Frontal cortex (tissue), 3 donors: ENCODE measurements at regions not wholly inside any gene's neighbourhood (a gene's known extent, or its start where the extent isn't known, plus 50 kb on each side); places are given as distances from the start of the nearest gene placed in this dataset.
"Not testable (repeated sequence)": the region's sequence is repeated elsewhere in the genome, so short reads cannot be mapped to it uniquely, and the experiment has no call there.

Experiments used
- DNase-seq, 2 donors: peaks; one replicate each; pipeline ENCODE4 v3.0.0; 2012; ENCODE audit warnings: low spot score in 2 of 2
- FAIRE-seq: peaks from 2 replicates; lab custom pipeline; 2012; peaks lifted over from hg19 to GRCh38; lab: Jason Lieb, UNC
- donor health status: control.
- donor health status: control.
- donor health status: control.

DNA sequence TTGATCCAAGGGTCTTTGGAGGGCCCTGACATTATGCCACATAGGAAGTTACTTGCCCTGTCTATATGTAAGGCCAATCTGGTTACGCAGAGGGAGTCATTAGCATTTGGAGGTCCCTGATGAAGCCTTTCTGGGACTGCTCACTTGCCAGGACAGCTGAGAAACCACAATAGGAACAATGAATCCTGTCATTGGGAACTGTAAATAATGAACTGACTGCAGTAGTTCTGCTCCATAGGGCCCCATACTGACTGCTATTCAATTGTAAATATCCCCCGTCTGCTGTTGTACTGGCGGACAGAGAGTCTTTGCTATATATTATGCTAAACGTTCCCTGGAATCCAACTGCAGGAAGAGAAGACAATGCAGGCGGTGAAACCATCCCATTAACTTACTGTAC lies 149.4 kb upstream of the DCC start:
- DNase-seq (no peak), FAIRE-seq (no peak)

DNA sequence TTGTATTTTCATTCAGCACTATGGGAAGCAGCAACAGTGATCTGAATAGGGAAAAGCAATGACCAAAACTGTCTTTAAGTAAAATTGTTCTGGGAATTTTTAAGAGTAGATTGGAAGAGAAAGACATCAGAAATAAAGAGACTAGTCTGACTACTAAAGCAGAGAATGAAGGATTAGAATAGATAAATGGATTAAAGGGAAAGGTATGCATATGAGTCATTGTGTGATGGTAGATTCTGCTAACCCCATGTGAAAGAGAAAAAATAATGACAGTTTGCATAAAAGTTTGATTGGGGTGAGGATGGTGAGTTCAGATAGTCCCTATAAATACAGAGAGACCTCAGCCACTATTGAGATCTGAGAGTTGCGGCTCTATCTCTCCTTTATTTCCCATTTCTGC lies 139.6 kb upstream of the DCC start:
- no peak for DNase-seq
- FAIRE-seq: no peak

- FAIRE-seq (no peak), DNase-seq (no peak)
Observed at GRCh38 chr18:52200921-52201663, 138.9 kb upstream of the DCC start.

DNA sequence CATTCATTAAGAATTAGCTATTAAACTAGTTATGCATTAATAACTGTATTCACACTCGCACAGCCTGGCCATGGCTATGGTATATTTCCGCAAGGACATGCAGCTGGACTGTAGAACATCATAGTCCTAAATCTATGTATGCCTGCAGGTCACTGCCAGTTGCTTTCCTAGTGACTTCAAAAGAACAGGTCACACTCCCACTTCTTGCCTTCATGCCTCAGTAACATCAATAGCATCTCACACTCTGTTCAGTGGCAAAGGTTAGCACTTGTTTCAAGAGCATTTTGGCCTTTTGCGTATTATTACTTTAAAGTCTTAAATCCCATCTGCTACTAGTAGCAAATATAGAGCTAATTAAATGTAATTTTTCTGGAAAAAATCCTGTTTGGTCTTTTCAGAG lies 131.4 kb upstream of the DCC start:
- FAIRE-seq: no peak
- DNase-seq: no peak

DNA sequence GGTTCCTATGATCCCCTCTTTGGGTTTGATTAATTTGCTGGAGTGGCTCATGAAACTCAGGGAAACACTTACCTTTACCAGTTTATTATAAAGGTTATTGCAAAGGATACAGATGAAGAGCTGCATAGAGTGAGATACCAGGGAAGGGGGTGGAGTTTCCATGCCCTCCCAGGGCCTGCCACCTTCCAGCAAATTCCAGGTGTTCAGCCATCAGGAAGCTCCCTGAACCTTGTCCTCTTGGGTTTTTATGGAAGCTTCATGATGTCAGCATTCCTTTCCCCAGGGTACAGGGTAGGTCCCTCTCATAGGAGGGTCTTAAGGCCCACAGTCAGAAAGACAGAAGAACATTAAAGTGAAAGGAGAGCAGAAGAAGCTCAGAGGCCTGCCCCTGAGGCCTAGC lies 123.9 kb upstream of the DCC start:
- DNase-seq: no peak
- no peak for FAIRE-seq

GRCh38 chr18:52216666-52217065 lies 123.3 kb upstream of the DCC start:
- no peak for DNase-seq
- no peak for FAIRE-seq

DNA sequence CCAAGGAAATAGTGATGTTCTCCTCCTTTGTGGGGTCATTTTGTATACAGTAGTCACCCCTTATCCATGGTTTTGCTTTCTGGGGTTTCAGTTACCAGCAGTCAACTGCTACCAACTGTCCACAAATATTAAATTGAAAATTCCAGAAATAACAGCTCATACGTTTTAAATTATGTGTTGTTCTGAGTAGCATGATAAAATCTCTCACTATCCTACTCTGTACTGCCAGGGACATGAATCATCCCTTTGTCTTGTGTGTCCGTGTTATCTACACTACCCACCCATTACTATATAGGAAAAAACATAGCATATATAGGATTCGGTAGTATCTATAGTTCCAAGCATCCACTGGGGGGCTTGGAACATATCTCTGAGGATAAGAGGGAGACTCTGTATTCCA lies 120.9 kb upstream of the DCC start:
- FAIRE-seq: no peak
- no peak for DNase-seq

GRCh38 chr18:52220062-52220591 lies 119.9 kb upstream of the DCC start:
- DNase-seq: no peak
- FAIRE-seq: no peak

DNA sequence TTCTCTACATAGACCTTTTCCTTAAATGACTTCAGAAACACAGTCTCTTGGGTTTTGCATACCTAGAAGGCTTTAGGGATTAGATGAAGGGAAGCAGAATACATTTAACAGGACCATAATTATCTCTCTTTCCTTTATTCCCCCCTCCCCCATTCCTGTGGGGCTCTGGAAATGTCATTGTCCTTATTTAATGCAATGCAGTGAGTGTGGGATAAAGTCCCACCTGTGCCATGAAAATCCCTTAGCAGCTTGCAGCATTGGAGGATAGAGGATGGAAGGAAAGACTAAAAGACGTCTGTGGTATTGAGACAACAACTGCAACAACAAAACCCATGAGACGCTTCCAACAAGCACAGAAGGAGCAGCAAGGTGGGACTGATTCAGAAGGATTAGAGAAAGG lies 117.8 kb upstream of the DCC start:
- DNase-seq (no peak), FAIRE-seq (no peak)

DNA sequence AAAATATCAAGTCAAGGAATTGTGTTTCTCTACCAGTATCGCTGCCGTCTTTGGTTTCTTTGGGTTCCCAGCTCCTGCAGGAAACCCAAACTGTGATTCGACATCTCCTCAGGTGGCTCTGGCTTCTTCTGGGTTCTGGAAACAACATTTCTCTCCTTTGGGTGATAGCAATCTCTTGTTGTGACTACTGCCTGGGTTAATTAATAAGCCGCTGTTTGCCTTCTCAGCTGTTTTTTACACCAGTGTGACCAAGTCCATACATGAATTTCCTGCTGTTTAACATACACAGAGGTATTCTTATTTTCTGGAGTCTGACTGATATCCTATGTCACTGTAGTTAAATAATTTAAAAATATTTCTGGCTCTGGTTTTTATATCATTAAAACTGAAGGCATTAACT lies 112.5 kb upstream of the DCC start:
- no peak for DNase-seq
- no peak for FAIRE-seq

- FAIRE-seq (no peak), DNase-seq (no peak)
Observed at GRCh38 chr18:52228166-52228565, 111.8 kb upstream of the DCC start.

DNA sequence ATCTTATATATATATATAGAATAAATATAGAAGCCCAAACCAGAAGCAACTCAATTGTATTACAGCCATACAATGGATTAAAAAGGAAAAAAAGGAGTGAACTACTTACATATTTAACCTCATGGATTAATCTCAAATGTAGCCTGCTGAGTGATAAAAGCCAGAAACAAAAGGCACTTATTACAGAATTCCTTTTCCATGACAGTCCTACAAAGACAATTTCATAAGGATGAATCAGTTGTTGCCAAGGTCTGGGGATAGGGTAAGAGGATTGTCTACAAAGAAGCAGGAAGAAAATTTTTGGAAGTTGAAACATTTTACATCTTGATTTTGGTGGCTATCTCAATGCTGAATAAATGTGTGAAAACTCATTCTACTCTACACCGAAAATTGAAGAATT lies 103.9 kb upstream of the DCC start:
- DNase-seq: no peak

GRCh38 chr18:52237551-52237950 lies 102.4 kb upstream of the DCC start:
- DNase-seq: no peak
- no peak for FAIRE-seq

More for the DNA sequence above, 103.9 kb upstream of the DCC start:
- FAIRE-seq: no peak

DNA sequence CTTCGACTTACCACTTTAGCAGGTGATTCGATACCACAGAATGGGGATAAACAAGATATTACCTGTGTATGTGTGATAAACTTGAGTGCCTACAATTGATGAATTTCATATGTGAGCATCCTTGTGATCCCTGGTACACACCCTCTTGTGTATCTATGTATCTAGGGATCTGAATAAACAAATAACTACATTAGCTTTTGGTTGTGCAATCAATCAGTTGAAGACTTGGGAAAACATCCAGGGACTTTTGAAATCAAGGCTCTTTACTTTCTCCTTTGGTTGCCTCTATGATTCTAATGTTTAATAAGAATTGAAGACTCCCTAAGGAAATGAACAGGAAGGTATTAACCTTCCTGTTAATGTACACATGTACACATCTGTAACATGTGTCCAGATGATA lies 97.3 kb upstream of the DCC start:
- DNase-seq (no peak), FAIRE-seq (no peak)

DNA sequence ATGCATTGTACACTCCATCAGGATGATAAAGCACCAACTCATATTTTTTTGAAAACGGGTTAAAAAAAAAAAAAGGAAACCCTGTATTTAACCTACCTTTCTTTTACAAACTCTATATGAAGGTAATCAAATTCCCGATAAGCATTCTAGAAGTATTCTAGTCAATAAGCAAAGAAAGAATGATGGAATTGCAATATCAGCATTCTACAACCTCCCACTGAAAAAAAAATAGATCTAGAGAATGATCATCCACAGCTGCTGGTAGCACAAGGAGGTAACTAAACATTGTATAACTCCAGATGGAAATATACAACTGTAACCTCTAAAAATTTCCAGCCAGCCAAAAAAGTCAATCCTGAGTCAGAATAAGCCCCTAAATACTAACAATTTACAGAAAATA lies 95.3 kb upstream of the DCC start:
- DNase-seq (no peak), FAIRE-seq (no peak)

- no peak for DNase-seq
- no peak for FAIRE-seq
Observed at GRCh38 chr18:52254367-52254766, 85.6 kb upstream of the DCC start.

DNA sequence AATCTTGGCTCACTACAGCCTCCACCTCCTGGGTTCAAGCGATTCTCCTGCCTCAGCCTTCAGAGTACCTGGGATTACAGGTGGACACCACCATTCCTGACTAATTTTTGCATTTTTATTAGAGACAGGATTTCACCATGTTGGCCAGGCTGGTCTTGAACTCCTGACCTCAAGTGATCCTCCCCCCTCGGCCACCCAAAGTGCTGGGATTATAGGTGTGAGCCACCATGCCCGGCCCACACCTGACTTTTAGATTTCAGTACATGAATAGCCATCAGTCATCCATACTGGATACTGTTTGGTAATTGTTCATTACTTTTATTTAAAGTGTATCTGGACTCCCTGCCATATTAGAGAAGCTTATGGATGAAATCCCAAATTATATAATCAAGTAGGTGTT lies 82.6 kb upstream of the DCC start:
- DNase-seq, FAIRE-seq: not testable (repeated sequence)

- DNase-seq (no peak), FAIRE-seq (no peak)
Observed at GRCh38 chr18:52275817-52276216, 64.2 kb upstream of the DCC start.

DNA sequence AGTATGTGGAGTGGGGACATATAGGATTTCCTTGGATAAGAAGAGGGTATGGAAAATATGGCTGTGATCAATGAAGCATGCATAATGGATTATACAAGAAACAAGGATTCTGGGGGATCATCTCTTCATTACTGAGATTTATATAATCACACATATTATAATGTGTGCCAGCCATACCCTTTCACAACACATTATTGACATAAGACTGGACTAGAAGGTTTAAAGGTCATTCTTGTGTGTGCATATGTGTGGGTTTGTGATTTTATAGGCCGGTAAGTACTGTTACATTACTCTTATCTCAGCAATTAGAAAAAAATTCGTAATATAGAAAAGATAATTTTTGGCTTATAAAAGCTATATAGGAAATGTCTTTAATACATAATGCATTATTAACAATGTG lies 62.2 kb upstream of the DCC start:
- FAIRE-seq: no peak
- DNase-seq: no peak

DNA sequence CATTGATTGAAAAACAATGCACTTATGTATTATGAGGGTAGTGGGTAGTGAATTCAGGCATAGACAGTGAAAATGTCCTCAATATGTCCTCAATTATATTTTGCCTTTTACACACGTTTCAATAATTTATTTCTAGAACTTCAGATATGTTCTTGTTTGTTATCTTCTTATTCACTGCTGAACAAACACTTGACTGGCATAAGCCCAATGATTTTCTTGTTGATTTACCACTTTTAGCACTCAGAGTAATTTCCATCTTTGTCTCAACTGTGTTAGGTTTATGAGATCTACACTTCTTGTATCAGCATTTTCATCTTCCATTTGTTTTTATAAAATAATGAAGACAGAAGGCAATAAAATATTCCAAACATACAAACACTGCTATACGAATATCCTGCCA lies 61.8 kb upstream of the DCC start:
- no peak for FAIRE-seq
- no peak for DNase-seq

GRCh38 chr18:52280702-52281101 lies 59.3 kb upstream of the DCC start:
- FAIRE-seq (no peak), DNase-seq (no peak)

GRCh38 chr18:52283927-52284326 lies 56.1 kb upstream of the DCC start:
- DNase-seq (no peak), FAIRE-seq (no peak)
